K562 (cell line): ENCODE measurements at regions not wholly inside any gene's neighbourhood (a gene's known extent, or its start where the extent isn't known, plus 50 kb on each side); places are given as distances from the start of the nearest gene placed in this dataset.

ENCODE experiments used
- BHLHE40 ChIP-seq: IDR thresholded peaks from 2 replicates; pipeline ENCODE4 v1.6.1; 2011; ENCODE audit warnings: low read length, improper control_type of control experiment
- CREM ChIP-seq: IDR thresholded peaks from 2 replicates; pipeline ENCODE4 v1.6.1; 2014; ENCODE audit warnings: antibody characterized with exemption, low read depth
- GABPA ChIP-seq: fragments of 200-800 bp; sonication (Bioruptor generic); conservative IDR thresholded peaks from 2 replicates; pipeline ENCODE4 v1.6.1; 2016; ENCODE audit warnings: low read depth, missing genetic modification characterization, missing compliant biosample characterization
- MECOM ChIP-seq: fragments of 250-450 bp; sonication (Bioruptor Pico); IDR thresholded peaks from 2 replicates; pipeline ENCODE4 v1.8.0; 2022; ENCODE audit warnings: inconsistent platforms
- ZFP36 ChIP-seq: fragments of 150-350 bp; IDR thresholded peaks from 2 replicates; pipeline ENCODE4 v1.6.1; 2018; ENCODE audit warnings: low read length, low read depth; ENCODE audit not compliant: partially characterized antibody
- ZNF133 ChIP-seq: fragments of 250-450 bp; sonication (Bioruptor Pico); IDR thresholded peaks from 2 replicates; pipeline ENCODE4 v1.4.0; 2020; ENCODE audit warnings: mild to moderate bottlenecking
- ZNF165 ChIP-seq: fragments of 250-450 bp; sonication (Bioruptor Pico); IDR thresholded peaks from 2 replicates; pipeline ENCODE4 v1.4.0; 2020; ENCODE audit warnings: borderline replicate concordance
- ZNF780A ChIP-seq: fragments of 250-450 bp; sonication (Bioruptor Pico); IDR thresholded peaks from 2 replicates; pipeline ENCODE4 v1.5.0; 2021; ENCODE audit warnings: mild to moderate bottlenecking
- TF ChIP-seq, protein P1 (sequence below): fragments of 450-650 bp; formaldehyde crosslinking; IDR thresholded peaks from 2 replicates; pipeline ENCODE4 v1.4.0; 2020; ENCODE audit warnings: mild to moderate bottlenecking, moderate library complexity
- TF ChIP-seq, protein P2 (sequence below), 3 experiments: IDR thresholded peaks in 2 of 3; conservative IDR thresholded peaks in 1 of 3; 2 replicates each; pipeline ENCODE4 v1.5.1; 2011 to 2012; ENCODE audit warnings: low read length in 3 of 3, mild to moderate bottlenecking in 3 of 3, control low read depth in 2 of 3, improper control_type of control experiment in 1 of 3, inconsistent platforms in 1 of 3, low read depth in 1 of 3, mixed read lengths in 1 of 3, moderate library complexity in 1 of 3; ENCODE audit not compliant: insufficient read depth in 2 of 3
- TF ChIP-seq, protein P3 (sequence below): IDR thresholded peaks from 2 replicates; pipeline ENCODE4 v1.6.1; 2016; ENCODE audit warnings: missing genetic modification characterization, missing compliant biosample characterization
- TF ChIP-seq, protein P4 (sequence below): sonication (generic); formaldehyde crosslinking; IDR thresholded peaks from 2 replicates; pipeline ENCODE4 v1.8.0; 2022; ENCODE audit warnings: mild to moderate bottlenecking, missing genetic modification reagents

DNA sequence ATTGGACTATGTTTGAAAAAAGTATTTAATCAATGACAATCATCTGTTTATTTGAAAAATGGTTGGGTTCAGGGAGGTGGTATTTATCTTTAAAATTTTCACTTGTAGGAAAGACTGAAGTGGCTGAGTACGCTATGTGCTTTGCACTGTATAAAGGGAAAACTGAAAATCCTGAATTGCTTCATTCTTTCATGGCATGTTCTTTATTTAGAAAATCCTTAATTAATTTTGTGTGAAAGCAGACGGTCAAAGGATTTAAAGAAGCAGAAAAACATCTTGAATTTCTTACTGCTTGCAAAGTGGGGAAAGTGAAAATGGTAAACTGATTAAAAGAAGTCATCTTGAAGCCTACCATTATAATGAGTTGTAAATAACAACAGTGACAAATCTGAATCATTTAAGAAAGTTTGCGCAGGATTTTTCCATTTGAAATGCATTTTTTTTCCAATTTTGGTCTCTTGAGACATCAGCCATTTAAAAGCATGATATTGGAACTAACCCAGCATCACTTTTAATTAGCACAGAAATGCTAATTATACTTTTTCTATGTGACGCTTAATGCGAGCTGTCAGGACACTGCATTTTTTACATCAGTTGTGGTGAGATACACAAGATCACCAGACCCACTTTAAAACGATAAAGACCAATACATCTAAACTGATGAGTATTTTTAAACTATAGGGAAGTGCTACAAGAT is 169.0 kb downstream of the NEDD1 start:
- TF ChIP-seq, protein P1, sequence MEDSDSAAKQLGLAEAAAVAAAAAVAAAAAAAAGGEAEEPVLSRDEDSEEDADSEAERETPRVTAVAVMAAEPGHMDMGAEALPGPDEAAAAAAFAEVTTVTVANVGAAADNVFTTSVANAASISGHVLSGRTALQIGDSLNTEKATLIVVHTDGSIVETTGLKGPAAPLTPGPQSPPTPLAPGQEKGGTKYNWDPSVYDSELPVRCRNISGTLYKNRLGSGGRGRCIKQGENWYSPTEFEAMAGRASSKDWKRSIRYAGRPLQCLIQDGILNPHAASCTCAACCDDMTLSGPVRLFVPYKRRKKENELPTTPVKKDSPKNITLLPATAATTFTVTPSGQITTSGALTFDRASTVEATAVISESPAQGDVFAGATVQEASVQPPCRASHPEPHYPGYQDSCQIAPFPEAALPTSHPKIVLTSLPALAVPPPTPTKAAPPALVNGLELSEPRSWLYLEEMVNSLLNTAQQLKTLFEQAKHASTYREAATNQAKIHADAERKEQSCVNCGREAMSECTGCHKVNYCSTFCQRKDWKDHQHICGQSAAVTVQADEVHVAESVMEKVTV (CRISPR knock-in tag), result no peak
- TF ChIP-seq ZNF133 (CRISPR knock-in tag) (no peak), MECOM (no peak), CREM (no peak), BHLHE40 (no peak), ZNF780A (CRISPR knock-in tag) (no peak), ZNF165 (CRISPR knock-in tag) (no peak), GABPA (tag) (no peak), ZFP36 (no peak)
- TF ChIP-seq, protein P2, sequence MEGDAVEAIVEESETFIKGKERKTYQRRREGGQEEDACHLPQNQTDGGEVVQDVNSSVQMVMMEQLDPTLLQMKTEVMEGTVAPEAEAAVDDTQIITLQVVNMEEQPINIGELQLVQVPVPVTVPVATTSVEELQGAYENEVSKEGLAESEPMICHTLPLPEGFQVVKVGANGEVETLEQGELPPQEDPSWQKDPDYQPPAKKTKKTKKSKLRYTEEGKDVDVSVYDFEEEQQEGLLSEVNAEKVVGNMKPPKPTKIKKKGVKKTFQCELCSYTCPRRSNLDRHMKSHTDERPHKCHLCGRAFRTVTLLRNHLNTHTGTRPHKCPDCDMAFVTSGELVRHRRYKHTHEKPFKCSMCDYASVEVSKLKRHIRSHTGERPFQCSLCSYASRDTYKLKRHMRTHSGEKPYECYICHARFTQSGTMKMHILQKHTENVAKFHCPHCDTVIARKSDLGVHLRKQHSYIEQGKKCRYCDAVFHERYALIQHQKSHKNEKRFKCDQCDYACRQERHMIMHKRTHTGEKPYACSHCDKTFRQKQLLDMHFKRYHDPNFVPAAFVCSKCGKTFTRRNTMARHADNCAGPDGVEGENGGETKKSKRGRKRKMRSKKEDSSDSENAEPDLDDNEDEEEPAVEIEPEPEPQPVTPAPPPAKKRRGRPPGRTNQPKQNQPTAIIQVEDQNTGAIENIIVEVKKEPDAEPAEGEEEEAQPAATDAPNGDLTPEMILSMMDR (IDR thresholded peaks at IDR 0.05 in 2 of 3, conservative IDR thresholded peaks at IDR 0.05 in 1 of 3; ENCODE audit: insufficient read depth in 2 of 3, low read depth in 1 of 3, low read length in 3 of 3), result no peak
- TF ChIP-seq, protein P3, sequence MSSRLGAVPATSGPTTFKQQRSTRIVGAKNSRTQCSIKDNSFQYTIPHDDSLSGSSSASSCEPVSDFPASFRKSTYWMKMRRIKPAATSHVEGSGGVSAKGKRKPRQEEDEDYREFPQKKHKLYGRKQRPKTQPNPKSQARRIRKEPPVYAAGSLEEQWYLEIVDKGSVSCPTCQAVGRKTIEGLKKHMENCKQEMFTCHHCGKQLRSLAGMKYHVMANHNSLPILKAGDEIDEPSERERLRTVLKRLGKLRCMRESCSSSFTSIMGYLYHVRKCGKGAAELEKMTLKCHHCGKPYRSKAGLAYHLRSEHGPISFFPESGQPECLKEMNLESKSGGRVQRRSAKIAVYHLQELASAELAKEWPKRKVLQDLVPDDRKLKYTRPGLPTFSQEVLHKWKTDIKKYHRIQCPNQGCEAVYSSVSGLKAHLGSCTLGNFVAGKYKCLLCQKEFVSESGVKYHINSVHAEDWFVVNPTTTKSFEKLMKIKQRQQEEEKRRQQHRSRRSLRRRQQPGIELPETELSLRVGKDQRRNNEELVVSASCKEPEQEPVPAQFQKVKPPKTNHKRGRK (tag), result no peak
- TF ChIP-seq, protein P4, sequence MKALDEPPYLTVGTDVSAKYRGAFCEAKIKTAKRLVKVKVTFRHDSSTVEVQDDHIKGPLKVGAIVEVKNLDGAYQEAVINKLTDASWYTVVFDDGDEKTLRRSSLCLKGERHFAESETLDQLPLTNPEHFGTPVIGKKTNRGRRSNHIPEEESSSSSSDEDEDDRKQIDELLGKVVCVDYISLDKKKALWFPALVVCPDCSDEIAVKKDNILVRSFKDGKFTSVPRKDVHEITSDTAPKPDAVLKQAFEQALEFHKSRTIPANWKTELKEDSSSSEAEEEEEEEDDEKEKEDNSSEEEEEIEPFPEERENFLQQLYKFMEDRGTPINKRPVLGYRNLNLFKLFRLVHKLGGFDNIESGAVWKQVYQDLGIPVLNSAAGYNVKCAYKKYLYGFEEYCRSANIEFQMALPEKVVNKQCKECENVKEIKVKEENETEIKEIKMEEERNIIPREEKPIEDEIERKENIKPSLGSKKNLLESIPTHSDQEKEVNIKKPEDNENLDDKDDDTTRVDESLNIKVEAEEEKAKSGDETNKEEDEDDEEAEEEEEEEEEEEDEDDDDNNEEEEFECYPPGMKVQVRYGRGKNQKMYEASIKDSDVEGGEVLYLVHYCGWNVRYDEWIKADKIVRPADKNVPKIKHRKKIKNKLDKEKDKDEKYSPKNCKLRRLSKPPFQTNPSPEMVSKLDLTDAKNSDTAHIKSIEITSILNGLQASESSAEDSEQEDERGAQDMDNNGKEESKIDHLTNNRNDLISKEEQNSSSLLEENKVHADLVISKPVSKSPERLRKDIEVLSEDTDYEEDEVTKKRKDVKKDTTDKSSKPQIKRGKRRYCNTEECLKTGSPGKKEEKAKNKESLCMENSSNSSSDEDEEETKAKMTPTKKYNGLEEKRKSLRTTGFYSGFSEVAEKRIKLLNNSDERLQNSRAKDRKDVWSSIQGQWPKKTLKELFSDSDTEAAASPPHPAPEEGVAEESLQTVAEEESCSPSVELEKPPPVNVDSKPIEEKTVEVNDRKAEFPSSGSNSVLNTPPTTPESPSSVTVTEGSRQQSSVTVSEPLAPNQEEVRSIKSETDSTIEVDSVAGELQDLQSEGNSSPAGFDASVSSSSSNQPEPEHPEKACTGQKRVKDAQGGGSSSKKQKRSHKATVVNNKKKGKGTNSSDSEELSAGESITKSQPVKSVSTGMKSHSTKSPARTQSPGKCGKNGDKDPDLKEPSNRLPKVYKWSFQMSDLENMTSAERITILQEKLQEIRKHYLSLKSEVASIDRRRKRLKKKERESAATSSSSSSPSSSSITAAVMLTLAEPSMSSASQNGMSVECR, result no peak
